Prostate gland (tissue), 2 donors: ENCODE measurements at regions not wholly inside any gene's neighbourhood (a gene's known extent, or its start where the extent isn't known, plus 50 kb on each side); places are given as distances from the start of the nearest gene placed in this dataset.

ENCODE experiments used
- POLR2A ChIP-seq: fragments of 450-650 bp; IDR thresholded peaks from one replicate; pipeline ENCODE4 v1.6.1; 2016; ENCODE audit warnings: antibody characterized with exemption, mild to moderate bottlenecking
- POLR2AphosphoS5 ChIP-seq: sonication (generic); formaldehyde crosslinking; IDR thresholded peaks from one replicate; pipeline ENCODE4 v1.6.1; 2017; ENCODE audit warnings: antibody characterized with exemption
- TF ChIP-seq, protein P1 (sequence below), 4 experiments: fragments of 200-600 bp in 2 of 4; fragments of 450-650 bp in 2 of 4; sonication (generic) in 2 of 4; IDR thresholded peaks; 1 replicate in 3 of 4; 2 replicates in 1 of 4; pipeline ENCODE4 v1.5.1; 2016 to 2019; ENCODE audit warnings: antibody characterized with exemption in 4 of 4, mild to moderate bottlenecking in 2 of 4, moderate library complexity in 2 of 4

DNA sequence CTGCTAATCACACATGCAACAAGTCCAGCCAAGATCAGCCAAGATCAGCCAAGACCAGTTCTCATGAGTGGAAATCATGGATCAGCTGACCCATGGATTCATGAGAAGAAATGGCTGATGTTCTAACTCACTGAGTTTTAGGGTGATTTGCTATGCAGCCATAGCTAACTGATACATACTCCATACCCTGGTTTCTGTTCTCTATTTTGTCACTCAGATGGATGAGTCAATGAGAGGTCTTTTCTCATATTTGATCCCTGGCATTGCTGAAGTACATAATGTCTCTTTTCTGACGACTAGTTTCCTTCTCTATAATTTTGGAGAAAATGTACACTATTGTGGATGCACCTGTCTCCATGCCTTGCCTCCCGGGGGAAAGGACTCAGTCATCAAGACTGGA, 118.4 kb upstream of the LY86 start:
- TF ChIP-seq, protein P1, sequence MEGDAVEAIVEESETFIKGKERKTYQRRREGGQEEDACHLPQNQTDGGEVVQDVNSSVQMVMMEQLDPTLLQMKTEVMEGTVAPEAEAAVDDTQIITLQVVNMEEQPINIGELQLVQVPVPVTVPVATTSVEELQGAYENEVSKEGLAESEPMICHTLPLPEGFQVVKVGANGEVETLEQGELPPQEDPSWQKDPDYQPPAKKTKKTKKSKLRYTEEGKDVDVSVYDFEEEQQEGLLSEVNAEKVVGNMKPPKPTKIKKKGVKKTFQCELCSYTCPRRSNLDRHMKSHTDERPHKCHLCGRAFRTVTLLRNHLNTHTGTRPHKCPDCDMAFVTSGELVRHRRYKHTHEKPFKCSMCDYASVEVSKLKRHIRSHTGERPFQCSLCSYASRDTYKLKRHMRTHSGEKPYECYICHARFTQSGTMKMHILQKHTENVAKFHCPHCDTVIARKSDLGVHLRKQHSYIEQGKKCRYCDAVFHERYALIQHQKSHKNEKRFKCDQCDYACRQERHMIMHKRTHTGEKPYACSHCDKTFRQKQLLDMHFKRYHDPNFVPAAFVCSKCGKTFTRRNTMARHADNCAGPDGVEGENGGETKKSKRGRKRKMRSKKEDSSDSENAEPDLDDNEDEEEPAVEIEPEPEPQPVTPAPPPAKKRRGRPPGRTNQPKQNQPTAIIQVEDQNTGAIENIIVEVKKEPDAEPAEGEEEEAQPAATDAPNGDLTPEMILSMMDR (IDR thresholded peaks at IDR 0.05) = no peak
- TF ChIP-seq POLR2AphosphoS5 (no peak), POLR2A (no peak)
